ENCODE measurements at regions not wholly inside any gene's neighbourhood (a gene's known extent, or its start where the extent isn't known, plus 50 kb on each side); places are given as distances from the start of the nearest gene placed in this dataset.
"Not testable (repeated sequence)": the region's sequence is repeated elsewhere in the genome, so short reads cannot be mapped to it uniquely, and the experiment has no call there.

GRCh38 chr20:16801919-16802651 is 53.9 kb downstream of the OTOR start:
- DNase-seq, result no peak

- DNase-seq, result no peak
Measured at GRCh38 chr20:16802652-16802935, 54.4 kb downstream of the OTOR start.

DNA sequence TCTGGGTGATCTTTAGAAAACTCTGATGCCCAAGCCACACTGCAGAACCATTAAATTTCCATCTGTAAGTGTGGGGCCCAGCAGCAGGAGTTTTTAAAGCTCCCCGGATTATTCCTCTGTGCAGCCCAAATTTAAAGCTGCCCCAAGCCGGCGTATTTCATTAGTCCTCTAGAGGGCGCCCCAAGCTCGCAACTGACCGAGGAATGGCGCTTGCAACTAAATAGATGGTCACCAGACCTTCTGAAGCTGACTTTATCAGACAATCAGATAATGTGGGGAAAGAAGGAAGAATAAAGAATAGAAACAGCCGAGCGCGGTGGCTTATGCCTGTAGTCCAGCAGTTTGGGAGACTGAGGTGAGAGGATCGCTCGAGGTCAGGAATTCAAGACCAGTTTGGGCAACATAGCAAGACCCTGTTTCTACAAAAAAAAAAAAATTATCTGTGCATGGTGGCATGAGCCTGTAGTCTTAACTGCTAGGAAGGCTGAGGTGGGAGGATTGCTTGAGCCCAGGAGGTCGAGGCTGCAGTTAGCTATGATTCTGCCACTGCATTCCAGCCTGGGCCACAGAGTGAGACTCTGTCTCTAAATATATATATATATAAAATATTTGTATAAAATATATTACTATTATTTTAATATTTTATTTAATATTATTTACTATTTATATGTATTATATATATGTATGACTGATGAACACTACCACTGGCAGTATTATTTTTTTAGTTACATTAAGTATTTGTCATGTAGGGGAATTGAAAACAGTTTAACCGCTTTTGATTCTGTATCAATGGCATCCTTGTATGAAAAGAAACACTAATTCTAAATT is 56.0 kb downstream of the OTOR start:
- peak; percentile 14 for DNase-seq

- no peak for DNase-seq
Measured at GRCh38 chr20:16804793-16805187, 56.6 kb downstream of the OTOR start.

GRCh38 chr20:16806061-16806460 is 57.9 kb downstream of the OTOR start:
- no peak for DNase-seq

GRCh38 chr20:16806886-16807285 is 58.7 kb downstream of the OTOR start:
- DNase-seq, result no peak

GRCh38 chr20:16808796-16809195 is 60.6 kb downstream of the OTOR start:
- no peak for DNase-seq

- no peak for DNase-seq
Measured at GRCh38 chr20:16810216-16810615, 62.1 kb downstream of the OTOR start.

- no peak for DNase-seq
Measured at GRCh38 chr20:16816192-16816591, 68.0 kb downstream of the OTOR start.

GRCh38 chr20:16819483-16819882 is 71.3 kb downstream of the OTOR start:
- DNase-seq, result no peak

DNA sequence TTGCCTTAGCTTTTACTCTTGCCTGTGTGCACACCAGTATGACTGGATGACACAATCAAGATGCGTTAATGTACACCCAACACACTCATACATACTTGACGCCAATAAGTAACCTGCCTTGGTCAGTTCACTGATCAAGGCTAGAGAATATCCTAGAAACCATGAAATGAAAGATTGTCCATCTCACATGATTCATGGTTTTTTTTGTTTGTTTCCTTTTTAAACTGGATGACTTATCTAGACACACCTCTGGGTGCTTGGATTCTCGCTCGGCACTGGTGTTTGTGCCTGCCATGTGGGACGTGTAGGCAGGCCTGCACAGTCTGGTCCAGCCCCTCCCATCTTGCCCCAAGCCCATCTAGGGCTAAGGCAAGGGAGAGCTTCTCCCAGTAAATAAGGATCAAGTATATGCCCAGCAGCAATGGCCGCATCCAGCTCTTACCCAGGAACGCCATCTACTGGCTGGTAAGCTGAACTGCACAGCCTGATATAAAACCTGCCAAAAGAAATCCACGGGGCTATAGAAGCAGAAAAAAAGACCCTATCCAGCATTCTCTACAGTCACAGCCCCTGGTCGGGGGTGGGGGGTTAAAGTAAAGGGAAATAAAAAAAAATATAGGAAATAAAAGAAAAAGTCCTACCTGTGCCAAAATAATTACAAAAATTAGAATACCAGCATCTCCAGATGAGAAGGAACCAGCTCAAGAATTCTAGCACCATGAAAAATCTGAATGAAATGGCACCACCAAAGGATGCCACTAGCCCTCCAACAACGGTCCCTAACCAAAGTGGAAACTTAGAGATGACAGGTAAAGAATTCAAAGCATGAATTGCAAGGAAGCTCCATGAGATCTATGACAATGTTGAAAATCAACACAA is 73.3 kb downstream of the OTOR start:
- DNase-seq, result no peak

- no peak for DNase-seq
Measured at GRCh38 chr20:16824664-16825063, 76.5 kb downstream of the OTOR start.

GRCh38 chr20:16828666-16829305 is 80.6 kb downstream of the OTOR start:
- no peak for DNase-seq

DNA sequence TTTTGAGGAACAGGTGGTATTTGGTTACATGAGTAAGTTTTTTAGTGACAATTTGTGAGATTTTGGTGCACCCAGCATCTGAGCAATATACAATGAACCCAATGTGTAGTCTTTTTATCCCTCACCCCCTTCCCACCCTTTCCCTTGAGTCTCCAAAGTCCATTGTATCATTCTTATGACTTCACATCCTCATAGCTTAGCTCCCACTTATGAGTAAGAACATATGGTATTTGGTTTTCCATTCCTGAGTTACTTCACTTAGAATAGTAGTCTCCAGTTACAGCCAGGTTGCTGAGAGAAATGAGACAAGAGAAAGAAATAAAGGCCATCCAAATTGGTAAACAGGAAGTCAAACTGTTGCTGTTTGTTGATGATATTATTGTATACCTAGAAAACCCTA is 87.5 kb downstream of the OTOR start:
- DNase-seq, result not testable (repeated sequence)

DNA sequence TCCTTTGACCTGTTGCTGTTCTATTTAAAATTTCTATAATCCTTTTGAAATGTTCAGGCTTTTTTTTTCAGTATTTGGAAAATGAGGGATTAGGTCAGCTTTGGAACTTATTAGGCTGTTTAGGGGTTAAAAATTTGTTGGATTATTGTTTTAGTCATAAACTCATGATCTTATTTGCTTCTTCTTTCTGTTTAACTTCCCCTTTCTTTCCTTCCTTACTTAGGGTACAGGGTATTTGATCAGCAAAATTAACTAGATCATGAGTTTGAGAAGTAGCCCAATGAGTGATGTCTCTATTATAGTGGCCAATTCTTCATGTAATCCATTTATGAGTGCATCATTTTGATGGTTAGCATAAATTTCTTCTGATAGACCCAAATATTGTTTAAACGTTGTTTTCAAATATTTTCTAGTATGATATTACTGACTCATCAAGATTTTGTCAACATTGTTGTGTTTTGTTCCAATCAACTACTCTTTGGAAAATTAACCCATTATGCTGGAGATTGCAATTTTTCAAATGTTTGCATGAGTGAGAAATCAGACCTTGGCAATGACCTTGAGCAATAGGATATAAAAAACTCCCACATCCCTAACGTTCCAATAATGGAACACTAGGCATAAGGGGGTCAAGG is 94.4 kb downstream of the OTOR start:
- no peak for DNase-seq

- DNase-seq, result no peak
Measured at GRCh38 chr20:16844406-16844805, 96.2 kb downstream of the OTOR start.

DNA sequence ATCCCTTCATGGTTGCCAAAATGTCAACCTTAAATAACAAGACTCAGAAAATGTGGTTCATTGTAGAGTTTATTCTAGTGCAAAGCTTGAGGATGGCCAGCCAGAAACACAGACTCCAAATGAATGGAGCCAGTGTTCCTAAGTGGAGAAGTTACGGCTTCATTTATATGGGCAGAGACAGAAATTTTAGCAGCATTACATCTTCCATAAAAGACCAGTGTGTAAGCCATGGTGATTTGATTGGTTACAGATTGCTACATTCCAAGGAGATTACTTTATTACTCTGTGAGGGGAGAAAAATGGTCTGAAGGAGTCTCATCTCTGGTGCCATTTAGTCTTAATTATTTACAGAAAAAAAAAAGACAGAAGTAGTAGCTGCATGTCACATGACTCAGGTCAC is 97.8 kb downstream of the OTOR start:
- no peak for DNase-seq

GRCh38 chr20:16848061-16848460 is 99.9 kb downstream of the OTOR start:
- DNase-seq, result no peak

DNA sequence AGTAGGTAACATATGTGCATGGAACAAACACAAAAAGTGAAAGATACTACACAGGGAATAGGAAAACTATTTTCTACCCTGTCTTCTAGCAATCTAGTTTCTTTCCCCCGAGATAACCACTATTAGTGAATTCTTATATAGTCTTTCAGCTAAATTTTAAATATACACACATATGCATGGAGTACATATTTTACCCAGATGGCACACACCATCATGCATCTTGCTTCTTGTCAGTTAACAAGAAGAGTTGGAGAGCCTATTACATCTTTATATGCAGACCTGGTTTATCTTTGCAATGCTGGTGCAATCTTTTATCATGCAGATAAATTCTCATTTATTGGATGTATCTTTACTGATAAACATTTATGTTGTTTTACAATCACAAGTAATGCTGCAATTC is 100.4 kb downstream of the OTOR start:
- no peak for DNase-seq

DNA sequence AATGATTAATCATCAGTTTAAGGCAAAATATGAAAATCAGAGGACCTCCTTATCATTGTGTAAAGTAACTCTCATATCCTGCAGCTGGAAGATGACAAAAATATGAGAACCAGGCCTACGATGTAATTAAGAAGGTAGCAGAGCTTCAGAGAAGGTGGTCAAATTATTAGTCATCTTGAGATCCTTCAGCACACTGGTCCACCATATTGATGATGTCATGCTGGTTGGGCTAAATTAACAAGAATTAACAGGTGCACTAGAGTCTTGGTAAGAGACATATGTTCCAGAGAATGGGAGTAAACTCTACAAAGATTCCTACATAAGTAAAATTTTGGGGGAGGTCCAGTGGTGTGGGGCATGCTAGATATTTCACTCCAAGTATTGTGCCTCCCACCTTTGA is 112.8 kb downstream of the OTOR start:
- no peak for DNase-seq

DNA sequence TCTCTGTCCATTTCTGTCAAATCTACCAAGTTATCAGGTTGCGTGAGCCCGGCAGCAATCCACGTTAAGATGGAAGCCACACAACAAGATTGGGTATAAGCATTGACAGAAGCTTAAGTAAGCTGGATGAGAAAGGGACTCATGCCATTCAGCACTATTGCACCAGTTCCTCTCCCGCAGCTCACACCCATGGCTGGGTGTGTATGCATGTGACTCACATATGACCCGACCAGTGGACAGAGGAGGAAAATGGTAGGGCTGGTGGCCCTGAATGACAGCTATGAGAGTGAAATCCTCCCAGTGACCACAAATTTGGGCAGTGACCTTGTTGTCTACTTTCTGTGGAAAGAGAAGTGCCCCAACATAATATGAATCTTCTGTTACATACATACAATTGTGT is 113.5 kb downstream of the OTOR start:
- DNase-seq, result no peak

- no peak for DNase-seq
Measured at GRCh38 chr20:16863303-16863702, 115.1 kb downstream of the OTOR start.

GRCh38 chr20:16864069-16864468 is 115.9 kb downstream of the OTOR start:
- DNase-seq, result no peak

All from NCI-H1048 (cell line).